GM21515 (cell line): ENCODE measurements at regions not wholly inside any gene's neighbourhood (a gene's known extent, or its start where the extent isn't known, plus 50 kb on each side); places are given as distances from the start of the nearest gene placed in this dataset.
"Not testable (repeated sequence)": the region's sequence is repeated elsewhere in the genome, so short reads cannot be mapped to it uniquely, and the experiment has no call there.

Source experiments
- ATAC-seq: cut with Tn5 transposase; IDR thresholded peaks from one replicate; pipeline ENCODE4 v1.9.1; 2021; ENCODE audit not compliant: unreplicated experiment

GRCh38 chr4:19539201-19539600, 712.5 kb upstream of the SLIT2 start:
- ATAC-seq, result no peak

- ATAC-seq, result no peak
Measured at GRCh38 chr4:19534159-19534558, 717.5 kb upstream of the SLIT2 start.

GRCh38 chr4:19531906-19532848, 719.5 kb upstream of the SLIT2 start:
- no peak for ATAC-seq

DNA sequence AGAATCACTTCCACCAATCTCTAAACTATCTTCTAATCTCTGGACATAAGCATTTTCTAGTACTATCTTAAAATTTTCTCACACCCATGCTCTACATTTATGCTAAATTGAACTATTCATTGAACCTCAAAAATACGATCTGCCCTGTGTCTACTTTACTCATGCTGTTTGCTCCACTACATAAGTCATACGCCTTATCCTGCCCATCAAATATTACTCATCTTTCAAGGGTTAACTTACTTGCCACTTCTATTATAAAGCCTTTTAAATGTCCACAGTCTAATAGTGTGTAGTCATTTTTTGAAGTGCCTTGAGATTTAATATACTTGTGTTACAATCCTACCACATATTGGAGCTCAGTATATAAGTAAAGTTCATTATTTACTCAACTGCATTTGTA, 727.7 kb upstream of the SLIT2 start:
- ATAC-seq, result no peak

DNA sequence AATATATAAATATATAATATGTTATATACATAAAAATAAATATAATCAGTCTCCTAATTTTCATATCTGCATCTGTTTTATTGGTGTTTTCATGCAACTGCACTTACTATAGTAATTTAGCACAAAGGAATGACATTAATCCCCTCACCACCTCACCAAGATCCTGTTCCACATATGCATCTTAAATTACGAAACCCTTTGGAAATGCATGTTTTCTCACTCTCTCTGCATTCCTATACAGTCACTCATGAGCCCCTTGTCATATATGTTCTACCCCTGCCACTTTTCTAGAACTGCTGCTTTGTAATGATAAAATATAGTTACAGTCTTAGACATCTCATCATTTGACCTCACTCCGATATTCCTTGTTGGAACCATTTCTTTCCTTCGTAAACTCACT, 728.7 kb upstream of the SLIT2 start:
- ATAC-seq, result no peak

DNA sequence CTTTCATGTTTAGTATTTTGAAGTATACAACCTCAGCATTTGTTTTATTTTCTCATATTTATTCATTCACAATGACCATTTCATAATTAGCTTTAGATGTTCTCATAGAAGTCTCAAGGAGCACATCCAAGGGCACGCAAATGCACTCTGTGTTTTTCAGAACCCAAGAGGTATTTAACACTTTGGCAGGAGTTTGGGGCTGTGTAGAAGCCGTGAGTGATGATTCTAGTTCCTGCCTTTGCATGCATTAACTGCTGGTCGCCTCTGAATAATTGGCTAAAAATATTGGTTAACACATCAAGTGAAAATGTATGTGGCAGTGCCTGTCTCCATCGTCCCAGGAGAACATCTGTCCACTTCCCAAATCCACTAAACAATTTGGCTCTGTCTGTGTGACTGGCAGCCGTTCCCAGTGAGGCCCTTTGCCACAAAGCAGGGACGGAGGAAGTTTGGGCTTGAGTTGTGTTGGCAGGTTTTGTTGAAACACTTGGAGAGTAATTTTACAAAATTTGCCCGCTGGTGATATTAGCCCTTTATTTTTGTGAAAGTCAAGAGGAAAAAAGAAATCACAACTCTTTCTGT, 730.7 kb upstream of the SLIT2 start:
- no peak for ATAC-seq

- ATAC-seq, result no peak
Measured at GRCh38 chr4:19514276-19515070, 737.2 kb upstream of the SLIT2 start.

GRCh38 chr4:19512086-19512485, 739.6 kb upstream of the SLIT2 start:
- no peak for ATAC-seq

DNA sequence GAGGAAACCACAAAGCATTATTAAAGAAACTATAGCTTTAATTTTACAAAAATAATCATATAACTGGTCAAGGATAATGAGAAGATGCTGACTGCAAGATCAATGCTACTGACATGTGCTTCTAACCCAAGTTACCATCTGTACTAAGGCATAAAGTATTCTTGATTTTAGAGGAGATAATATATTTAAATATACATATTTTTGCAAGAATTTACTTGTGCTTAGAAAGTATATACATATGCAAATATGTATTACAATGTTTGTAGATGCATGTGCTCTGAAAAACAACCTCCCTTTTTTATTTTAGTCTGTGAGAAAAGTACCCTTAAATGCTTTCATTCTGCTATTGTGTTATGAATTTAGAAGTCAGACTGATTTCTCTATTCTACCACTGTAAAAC, 740.7 kb upstream of the SLIT2 start:
- ATAC-seq, result no peak

DNA sequence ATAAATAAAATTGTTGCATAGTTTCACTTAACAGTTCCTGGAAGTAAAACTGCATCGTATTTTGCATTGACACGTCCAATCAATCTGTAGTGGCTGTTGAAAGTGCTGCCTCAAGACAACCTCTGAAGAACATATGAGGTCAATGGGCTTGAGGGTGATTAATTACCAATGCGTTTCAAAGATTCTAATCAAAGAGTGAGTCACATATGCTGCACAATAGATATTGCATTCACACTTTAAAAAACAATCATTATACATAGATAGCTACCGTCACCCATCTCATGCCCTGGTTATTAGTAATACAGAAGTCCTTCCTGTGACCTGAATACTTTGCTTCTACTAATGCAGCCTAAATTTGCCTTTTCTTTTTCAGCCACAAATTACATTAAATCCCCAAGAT, 743.3 kb upstream of the SLIT2 start:
- no peak for ATAC-seq

GRCh38 chr4:19497705-19498104, 754.0 kb upstream of the SLIT2 start:
- ATAC-seq, result no peak

DNA sequence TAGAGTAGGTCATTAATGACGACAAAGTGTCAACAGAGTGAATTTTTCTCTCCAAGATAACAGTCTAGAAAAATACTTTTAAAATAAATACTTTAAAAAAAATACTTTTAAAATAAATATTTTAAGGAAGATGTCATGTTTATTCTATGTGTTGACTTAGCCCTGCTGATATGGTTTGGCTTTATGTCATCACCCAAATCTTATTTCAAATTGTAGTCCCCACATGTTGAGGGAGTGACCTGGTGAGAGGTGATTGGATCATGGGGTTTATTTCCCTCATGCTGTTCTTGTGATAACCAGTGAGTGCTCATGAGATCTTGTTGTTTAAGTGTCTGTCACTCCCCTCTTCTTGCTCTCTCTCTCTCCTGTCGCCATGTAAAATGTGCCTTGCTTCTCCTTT, 754.9 kb upstream of the SLIT2 start:
- ATAC-seq, result no peak

GRCh38 chr4:19494961-19495360, 756.7 kb upstream of the SLIT2 start:
- no peak for ATAC-seq

- no peak for ATAC-seq
Measured at GRCh38 chr4:19492606-19493005, 759.1 kb upstream of the SLIT2 start.

- ATAC-seq, result no peak
Measured at GRCh38 chr4:19486400-19486799, 765.3 kb upstream of the SLIT2 start.

GRCh38 chr4:19478791-19479190, 772.9 kb upstream of the SLIT2 start:
- ATAC-seq, result no peak

DNA sequence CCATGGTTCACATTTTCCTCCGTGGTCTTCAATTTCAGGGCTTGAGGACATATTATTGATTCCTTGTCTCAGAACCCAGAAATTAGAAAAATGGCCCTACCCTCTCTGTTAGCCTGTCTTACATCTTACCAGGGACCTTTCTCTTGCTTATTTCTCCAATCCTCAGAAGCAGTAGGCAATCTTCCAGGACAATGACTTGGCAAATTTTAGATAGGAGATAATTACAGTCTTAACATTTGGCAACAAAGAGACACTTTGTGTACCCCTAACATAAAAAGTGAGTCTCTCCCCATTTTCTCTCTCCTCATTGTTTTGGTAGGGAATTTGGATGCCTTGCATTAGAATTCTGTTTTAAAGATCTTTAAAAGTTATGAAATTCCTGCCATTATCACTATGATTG, 778.1 kb upstream of the SLIT2 start:
- ATAC-seq, result no peak

DNA sequence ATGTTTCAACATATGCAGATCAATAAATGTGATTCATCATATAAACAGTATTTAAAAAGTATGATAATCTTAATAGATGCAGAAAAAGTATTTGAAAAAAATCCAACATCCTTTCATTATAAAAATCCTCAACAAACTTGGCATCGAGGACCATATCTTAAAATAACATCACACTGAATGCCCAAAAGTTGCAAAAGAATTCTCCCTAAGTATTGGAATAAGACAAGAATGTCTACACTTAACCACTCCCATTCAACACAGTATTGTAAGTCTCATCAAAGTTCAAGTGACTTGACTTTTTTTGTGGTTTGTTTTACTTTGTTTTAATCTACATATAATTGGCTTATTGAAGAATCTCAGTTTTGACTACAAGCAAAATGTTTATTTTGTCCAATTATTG, 779.0 kb upstream of the SLIT2 start:
- ATAC-seq, result no peak

DNA sequence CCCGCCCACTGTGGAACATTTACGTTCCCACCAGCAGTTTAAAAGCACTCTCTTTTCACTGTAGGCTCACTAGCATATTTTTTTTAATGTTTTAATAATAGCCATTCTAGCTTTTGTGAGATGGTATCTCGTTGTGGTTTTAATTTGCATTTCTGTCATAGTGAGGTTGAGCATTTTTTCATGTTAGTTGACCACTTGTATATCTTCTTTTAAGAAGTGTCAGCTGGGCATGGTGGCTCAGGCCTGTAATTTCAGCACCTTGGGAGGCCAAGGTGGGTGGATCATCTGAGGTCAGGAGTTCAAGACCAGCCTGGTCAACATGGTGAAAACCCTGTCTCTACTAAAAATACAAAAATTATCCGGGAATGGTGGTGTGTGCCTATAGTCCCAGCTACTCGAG, 781.7 kb upstream of the SLIT2 start:
- not testable (repeated sequence) for ATAC-seq

DNA sequence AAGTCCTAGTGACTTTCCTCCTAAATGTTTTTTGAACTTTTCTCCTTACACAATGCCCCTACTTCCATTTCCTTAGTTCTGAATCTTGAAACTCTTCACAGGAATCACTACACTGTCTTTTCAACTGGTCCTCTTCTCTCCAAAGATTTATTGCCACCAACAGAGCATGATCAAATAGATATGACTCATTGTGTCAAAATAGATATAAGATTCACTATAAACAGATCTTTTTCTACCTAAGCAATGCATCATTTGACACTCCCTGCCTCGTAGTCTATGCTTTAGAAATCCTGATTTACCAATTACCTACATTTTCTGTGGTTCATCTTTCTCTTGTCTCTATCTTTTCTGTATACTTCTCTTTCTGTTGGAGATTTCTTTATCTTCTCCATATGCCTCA, 789.6 kb upstream of the SLIT2 start:
- ATAC-seq, result no peak

GRCh38 chr4:19455850-19456602, 795.7 kb upstream of the SLIT2 start:
- ATAC-seq, result no peak
